Urinary bladder (tissue), 3 donors: ENCODE measurements at regions not wholly inside any gene's neighbourhood (a gene's known extent, or its start where the extent isn't known, plus 50 kb on each side); places are given as distances from the start of the nearest gene placed in this dataset.

Experiments
- DNase-seq: peaks from one replicate; pipeline ENCODE4 v3.0.0-alpha.2; 2015; ENCODE audit errors: extremely low spot score
- H3K27ac ChIP-seq: one replicate; pipeline ENCODE4 v1.5.1; 2013; ENCODE audit warnings: low read depth, mild to moderate bottlenecking, moderate library complexity
- H3K36me3 ChIP-seq: one replicate; pipeline ENCODE4 v1.6.1; 2013; ENCODE audit warnings: mild to moderate bottlenecking, moderate library complexity; ENCODE audit not compliant: insufficient read depth
- H3K4me1 ChIP-seq: one replicate; pipeline ENCODE4 v1.6.1; 2013; ENCODE audit warnings: mild to moderate bottlenecking, moderate library complexity; ENCODE audit not compliant: insufficient read depth
- H3K4me3 ChIP-seq: one replicate; pipeline ENCODE4 v1.5.1; 2013; ENCODE audit warnings: low read depth, low read length
- WGBS: extraction: QIAGEN DNeasy Blood & Tissue Kit; methylation state at CpG from one replicate; pipeline ENCODE4 v1.1.7; 2013; 5-methylcytosine and 5-hydroxymethylcytosine counted together
- donor health status: healthy with polysubstance abuse.
- donor health status: healthy.

- H3K4me3 ChIP-seq: no peak overlapping the region
- DNase-seq: no peak
- 97% methylated on average over 9 of the region's 9 CpGs for WGBS
- no peaks in the 10 kb centered on the region for H3K36me3 ChIP-seq
- no peaks in the 10 kb centered on the region for H3K4me1 ChIP-seq
- no peak overlapping the region for H3K27ac ChIP-seq
Measured at GRCh38 chr6:140907235-140907634, 1225.5 kb upstream of the GJE1 start.

GRCh38 chr6:140905724-140906123, 1227.0 kb upstream of the GJE1 start:
- H3K4me3 ChIP-seq: no peak overlapping the region
- DNase-seq: no peak
- H3K27ac ChIP-seq: no peak overlapping the region
- H3K4me1 ChIP-seq: no peaks in the 10 kb centered on the region
- H3K36me3 ChIP-seq: no peaks in the 10 kb centered on the region

- no peak overlapping the region for H3K4me3 ChIP-seq
- H3K4me1 ChIP-seq: no peaks in the 10 kb centered on the region
- WGBS: 96% methylated on average over 1 of the region's 1 CpG
- H3K27ac ChIP-seq: no peak overlapping the region
- no peaks in the 10 kb centered on the region for H3K36me3 ChIP-seq
- DNase-seq: no peak
Measured at GRCh38 chr6:140905050-140905449, 1227.7 kb upstream of the GJE1 start.

GRCh38 chr6:140897804-140898573, 1234.7 kb upstream of the GJE1 start:
- no peak overlapping the region for H3K4me3 ChIP-seq
- H3K4me1 ChIP-seq: no peaks in the 10 kb centered on the region
- 86% methylated on average over 8 of the region's 8 CpGs for WGBS
- no peaks in the 10 kb centered on the region for H3K36me3 ChIP-seq
- H3K27ac ChIP-seq: no peak overlapping the region
- DNase-seq: no peak

GRCh38 chr6:140897349-140897748, 1235.4 kb upstream of the GJE1 start:
- WGBS: 78% methylated on average over 3 of the region's 3 CpGs
- no peak overlapping the region for H3K27ac ChIP-seq
- no peaks in the 10 kb centered on the region for H3K36me3 ChIP-seq
- H3K4me3 ChIP-seq: no peak overlapping the region
- H3K4me1 ChIP-seq: no peaks in the 10 kb centered on the region
- DNase-seq: no peak

- H3K4me3 ChIP-seq: no peak overlapping the region
- WGBS: 67% methylated on average over 4 of the region's 4 CpGs
- no peaks in the 10 kb centered on the region for H3K4me1 ChIP-seq
- H3K27ac ChIP-seq: no peak overlapping the region
- no peaks in the 10 kb centered on the region for H3K36me3 ChIP-seq
- DNase-seq: no peak
Measured at GRCh38 chr6:140893432-140893831, 1239.3 kb upstream of the GJE1 start.

- Histone ChIP-seq H3K36me3 (no peaks in the 10 kb centered on the region), H3K4me1 (no peaks in the 10 kb centered on the region), H3K27ac (no peak overlapping the region), H3K4me3 (no peak overlapping the region)
- DNase-seq: no peak
Measured at GRCh38 chr6:140879946-140880345, 1252.8 kb upstream of the GJE1 start.

GRCh38 chr6:140874066-140874465, 1258.7 kb upstream of the GJE1 start:
- 90% methylated on average over 3 of the region's 3 CpGs for WGBS
- H3K4me3 ChIP-seq: no peak overlapping the region
- no peaks in the 10 kb centered on the region for H3K36me3 ChIP-seq
- H3K27ac ChIP-seq: no peak overlapping the region
- H3K4me1 ChIP-seq: no peaks in the 10 kb centered on the region
- DNase-seq: no peak

GRCh38 chr6:140872885-140873284, 1259.8 kb upstream of the GJE1 start:
- H3K4me3 ChIP-seq: no peak overlapping the region
- H3K36me3 ChIP-seq: no peaks in the 10 kb centered on the region
- no peak overlapping the region for H3K27ac ChIP-seq
- DNase-seq: no peak
- no peaks in the 10 kb centered on the region for H3K4me1 ChIP-seq

- H3K27ac ChIP-seq: no peak overlapping the region
- H3K4me1 ChIP-seq: no peaks in the 10 kb centered on the region
- no peak overlapping the region for H3K4me3 ChIP-seq
- H3K36me3 ChIP-seq: no peaks in the 10 kb centered on the region
- DNase-seq: no peak
Measured at GRCh38 chr6:140871911-140872310, 1260.8 kb upstream of the GJE1 start.

- Histone ChIP-seq H3K4me1 (no peaks in the 10 kb centered on the region), H3K27ac (no peak overlapping the region), H3K36me3 (no peaks in the 10 kb centered on the region), H3K4me3 (no peak overlapping the region)
- no peak for DNase-seq
Measured at GRCh38 chr6:140867336-140867735, 1265.4 kb upstream of the GJE1 start.

- 82% methylated on average over 10 of the region's 10 CpGs for WGBS
- H3K4me1 ChIP-seq: no peaks in the 10 kb centered on the region
- DNase-seq: no peak
- no peaks in the 10 kb centered on the region for H3K36me3 ChIP-seq
- H3K27ac ChIP-seq: no peak overlapping the region
- no peak overlapping the region for H3K4me3 ChIP-seq
Measured at GRCh38 chr6:140858381-140858971, 1274.2 kb upstream of the GJE1 start.

- Histone ChIP-seq H3K4me3 (no peak overlapping the region), H3K27ac (no peak overlapping the region), H3K4me1 (no peaks in the 10 kb centered on the region), H3K36me3 (no peaks in the 10 kb centered on the region)
- 78% methylated on average over 1 of the region's 1 CpG for WGBS
- DNase-seq: no peak
Measured at GRCh38 chr6:140857739-140858380, 1274.9 kb upstream of the GJE1 start.

- Histone ChIP-seq H3K27ac (no peak overlapping the region), H3K36me3 (no peaks in the 10 kb centered on the region), H3K4me1 (no peaks in the 10 kb centered on the region), H3K4me3 (no peak overlapping the region)
- no peak for DNase-seq
Measured at GRCh38 chr6:140855520-140855919, 1277.2 kb upstream of the GJE1 start.
